Fibroblast of lung (primary cell): ENCODE measurements at regions not wholly inside any gene's neighbourhood (a gene's known extent, or its start where the extent isn't known, plus 50 kb on each side); places are given as distances from the start of the nearest gene placed in this dataset.

ENCODE experiments used
- EZH2 ChIP-seq: IDR thresholded peaks from 2 replicates; pipeline ENCODE4 v1.5.1; 2012; ENCODE audit warnings: low read length, control low read depth, mild to moderate bottlenecking; ENCODE audit errors: missing control alignments
- TF ChIP-seq, protein P1 (sequence below), 2 donors: IDR thresholded peaks in 1 of 2; conservative IDR thresholded peaks in 1 of 2; 1 replicate in 1 of 2; 2 replicates in 1 of 2; pipeline ENCODE4 v1.5.1; 2011 to 2012; ENCODE audit warnings: low read length in 2 of 2, control low read depth in 1 of 2, inconsistent platforms in 1 of 2, low read depth in 1 of 2, mild to moderate bottlenecking in 1 of 2

DNA sequence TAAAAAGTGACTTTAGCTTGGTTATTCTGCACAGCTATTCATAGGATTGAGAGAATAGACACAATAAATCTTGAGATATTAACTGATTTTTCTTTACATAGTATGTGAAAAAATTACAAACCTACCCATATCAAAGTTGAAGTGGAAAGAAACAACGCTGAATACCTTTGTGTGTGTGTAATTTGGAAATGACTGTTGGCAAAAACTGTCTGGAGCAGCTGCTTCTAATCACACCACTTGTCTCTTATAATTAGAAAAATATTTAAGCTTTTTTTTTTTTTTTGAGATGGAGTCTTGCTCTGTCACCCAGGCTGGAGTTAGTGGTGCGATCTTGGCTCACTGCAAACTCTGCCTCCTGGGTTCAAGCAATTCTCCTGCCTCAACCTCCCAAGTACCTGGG is 110.8 kb upstream of the POC5 start:
- TF ChIP-seq, protein P1, sequence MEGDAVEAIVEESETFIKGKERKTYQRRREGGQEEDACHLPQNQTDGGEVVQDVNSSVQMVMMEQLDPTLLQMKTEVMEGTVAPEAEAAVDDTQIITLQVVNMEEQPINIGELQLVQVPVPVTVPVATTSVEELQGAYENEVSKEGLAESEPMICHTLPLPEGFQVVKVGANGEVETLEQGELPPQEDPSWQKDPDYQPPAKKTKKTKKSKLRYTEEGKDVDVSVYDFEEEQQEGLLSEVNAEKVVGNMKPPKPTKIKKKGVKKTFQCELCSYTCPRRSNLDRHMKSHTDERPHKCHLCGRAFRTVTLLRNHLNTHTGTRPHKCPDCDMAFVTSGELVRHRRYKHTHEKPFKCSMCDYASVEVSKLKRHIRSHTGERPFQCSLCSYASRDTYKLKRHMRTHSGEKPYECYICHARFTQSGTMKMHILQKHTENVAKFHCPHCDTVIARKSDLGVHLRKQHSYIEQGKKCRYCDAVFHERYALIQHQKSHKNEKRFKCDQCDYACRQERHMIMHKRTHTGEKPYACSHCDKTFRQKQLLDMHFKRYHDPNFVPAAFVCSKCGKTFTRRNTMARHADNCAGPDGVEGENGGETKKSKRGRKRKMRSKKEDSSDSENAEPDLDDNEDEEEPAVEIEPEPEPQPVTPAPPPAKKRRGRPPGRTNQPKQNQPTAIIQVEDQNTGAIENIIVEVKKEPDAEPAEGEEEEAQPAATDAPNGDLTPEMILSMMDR (conservative IDR thresholded peaks at IDR 0.05 in 1 of 2, IDR thresholded peaks at IDR 0.05 in 1 of 2; ENCODE audit: low read depth in 1 of 2, low read length in 2 of 2) = no peak
- TF ChIP-seq EZH2 = no peak
